ENCODE measurements at regions not wholly inside any gene's neighbourhood (a gene's known extent, or its start where the extent isn't known, plus 50 kb on each side); places are given as distances from the start of the nearest gene placed in this dataset.

- TF ChIP-seq POLR2A (IDR thresholded peaks at IDR 0.05) (no peak), CTCF (IDR thresholded peaks at IDR 0.05) (no peak), POLR2AphosphoS5 (IDR thresholded peaks at IDR 0.05; ENCODE audit: insufficient read depth in 1 of 2, low read depth in 1 of 2) (no peak)
These were observed 1551.9 kb downstream of the EFNB2 start for GRCh38 chr13:104983601-104984000.

Data from vagina (tissue), 2 donors.